ENCODE measurements at regions not wholly inside any gene's neighbourhood (a gene's known extent, or its start where the extent isn't known, plus 50 kb on each side); places are given as distances from the start of the nearest gene placed in this dataset.
A peak's percentile ranks its signal among the peaks of the same experiment; 100 is the strongest.
"Not testable (repeated sequence)": the region's sequence is repeated elsewhere in the genome, so short reads cannot be mapped to it uniquely, and the experiment has no call there.

DNA sequence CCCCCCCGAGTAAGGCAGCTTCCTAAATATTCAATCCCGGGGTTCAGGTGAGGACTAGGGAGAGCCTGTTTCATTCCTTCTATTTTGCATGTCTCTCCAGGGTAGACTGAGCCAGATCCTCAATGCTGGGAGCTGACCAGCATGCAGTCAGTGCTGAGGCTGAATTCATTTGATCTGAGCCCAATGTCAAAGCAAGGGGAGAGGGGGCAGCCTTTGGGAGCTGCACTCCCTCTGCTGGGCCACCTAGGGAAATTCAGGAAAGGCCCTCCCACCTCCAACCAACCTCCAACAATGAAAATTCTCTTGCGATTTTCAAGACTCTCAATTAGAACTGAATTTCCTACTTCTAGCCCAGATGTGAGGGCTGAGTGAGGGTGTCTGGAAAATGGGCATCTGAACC is 371.2 kb downstream of the NPHP4 start:
- DNase-seq: peak; percentile 9

DNA sequence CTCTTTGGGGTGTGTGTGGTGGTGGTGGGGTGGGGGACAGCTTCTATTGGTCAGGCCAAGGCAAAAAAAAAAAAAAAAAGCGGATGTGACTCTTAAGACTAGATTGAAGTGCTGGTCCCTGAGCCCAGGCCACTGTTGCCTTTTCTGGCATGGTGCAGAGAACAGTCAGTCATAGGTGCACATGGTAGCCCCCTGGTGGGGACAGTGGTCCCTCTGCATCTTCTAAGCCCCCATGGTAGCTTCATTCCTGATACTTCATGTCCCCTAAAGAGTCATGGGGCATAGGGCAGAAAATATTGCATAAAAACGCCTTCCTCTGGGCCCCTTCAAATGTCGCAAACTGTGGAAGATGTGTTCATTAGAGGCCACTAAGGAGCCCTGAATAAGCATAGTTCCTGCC is 371.8 kb downstream of the NPHP4 start:
- no peak for DNase-seq

DNA sequence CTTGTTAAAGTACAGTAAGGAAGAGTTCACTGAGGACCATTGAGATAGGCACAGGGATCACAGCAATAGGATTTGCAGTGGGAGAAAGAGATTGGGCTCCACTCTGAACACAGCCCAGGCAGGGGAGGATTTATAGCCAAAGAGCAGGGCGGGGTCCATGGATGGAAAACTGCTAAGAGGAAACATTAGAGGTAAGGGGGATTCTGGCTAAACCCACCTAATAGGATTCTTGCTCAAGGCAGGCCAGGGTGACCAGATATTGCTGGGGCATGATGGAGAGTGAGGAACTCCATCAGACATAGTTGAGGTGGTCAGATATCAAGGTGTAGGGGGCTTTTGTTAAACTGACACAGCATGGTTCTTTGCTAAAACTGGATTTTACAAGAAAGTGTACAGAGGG is 372.8 kb downstream of the NPHP4 start:
- DNase-seq: no peak

DNA sequence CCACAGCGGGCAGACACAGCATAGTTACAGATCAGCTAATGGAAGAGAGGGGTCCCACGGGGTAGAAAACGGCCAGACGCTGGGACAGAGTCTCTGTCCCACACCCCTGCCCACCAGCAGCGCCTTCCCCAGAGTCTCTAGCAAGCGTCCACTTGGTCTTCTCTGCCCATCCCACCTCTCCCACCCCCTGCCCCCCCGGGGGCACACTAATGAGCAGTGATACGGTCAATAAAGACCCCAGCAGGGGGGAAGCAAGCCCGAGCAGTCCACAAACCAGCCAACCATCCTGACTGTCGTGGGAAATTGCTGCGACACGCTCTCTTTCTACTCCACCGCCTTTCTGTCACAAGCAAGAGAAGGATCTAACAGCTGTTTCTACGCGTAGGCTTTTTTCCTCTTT is 374.7 kb downstream of the NPHP4 start:
- no peak for DNase-seq

DNA sequence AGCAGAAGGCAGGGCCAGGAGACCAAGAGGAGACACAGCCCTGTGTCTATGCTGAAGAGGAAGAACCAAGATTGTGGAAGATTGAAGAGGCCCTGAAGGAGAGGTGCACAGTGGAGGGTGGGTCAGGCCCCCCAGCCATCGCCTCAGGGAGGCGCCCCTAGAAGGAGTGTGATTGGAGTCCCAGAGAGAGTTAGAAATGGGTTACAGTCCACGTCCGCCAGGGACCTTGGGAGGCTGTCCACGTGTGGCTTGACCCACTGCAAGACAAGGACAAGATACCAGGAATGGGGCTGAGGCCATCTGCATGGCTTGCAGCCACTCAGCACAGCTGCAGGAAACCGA is 375.1 kb downstream of the NPHP4 start:
- DNase-seq: no peak

DNA sequence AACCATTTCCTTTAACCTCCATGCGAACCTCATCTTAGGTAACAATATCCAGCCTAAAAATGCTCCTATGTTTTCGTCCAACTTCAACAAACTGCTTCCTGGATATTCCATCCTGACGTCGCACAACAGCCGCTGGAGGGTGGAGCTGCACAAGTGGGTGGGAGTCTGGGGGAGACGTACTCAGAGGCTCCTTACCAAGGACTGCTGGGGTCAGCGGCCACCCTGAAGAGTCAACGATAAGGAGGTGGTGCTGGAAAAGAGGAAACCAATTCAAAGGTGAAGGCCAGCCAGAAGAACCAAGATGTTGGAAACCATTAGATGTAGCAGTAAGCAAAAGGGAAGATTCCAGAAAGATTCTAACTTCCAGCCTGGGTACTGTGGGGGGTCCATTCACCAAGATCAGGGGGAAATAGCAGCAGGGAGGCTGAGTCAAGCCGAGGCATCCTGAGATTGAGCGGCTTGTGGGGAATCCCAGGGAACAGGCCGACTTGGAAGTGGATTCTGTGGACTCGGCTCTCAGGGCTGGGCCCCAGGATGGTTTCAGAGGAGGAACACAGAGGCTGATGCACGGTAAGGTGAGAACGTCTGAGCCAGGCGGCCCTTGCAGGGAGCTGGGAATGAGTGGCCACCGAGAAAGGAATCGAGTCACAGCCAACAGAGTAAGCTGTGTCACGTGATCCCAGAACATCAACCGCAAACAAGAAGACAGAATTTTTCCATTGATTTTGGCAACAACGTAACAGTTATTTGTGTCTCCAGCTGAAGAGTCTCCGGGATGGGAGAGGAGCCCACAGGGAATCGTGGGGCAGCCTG is 375.7 kb downstream of the NPHP4 start:
- DNase-seq: no peak

DNA sequence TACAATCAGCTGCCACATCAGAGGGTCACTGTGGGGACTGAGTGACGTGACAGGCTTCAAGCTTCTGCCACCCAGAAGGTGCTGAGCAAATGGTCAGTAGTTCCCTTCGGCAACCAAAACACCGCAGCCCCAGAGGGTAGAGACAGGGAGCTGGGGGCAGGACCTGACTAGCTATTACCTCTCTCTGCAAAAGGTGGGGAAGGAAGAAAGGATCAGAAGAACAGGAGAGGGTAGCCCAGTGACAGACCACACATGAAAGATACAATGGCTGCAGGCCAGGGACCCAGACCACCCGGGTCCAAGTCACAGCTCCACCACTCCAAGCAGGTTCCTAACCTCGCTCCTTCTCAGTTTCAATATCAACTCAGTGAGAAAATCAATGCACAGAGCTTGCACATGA is 377.1 kb downstream of the NPHP4 start:
- DNase-seq: no peak

DNA sequence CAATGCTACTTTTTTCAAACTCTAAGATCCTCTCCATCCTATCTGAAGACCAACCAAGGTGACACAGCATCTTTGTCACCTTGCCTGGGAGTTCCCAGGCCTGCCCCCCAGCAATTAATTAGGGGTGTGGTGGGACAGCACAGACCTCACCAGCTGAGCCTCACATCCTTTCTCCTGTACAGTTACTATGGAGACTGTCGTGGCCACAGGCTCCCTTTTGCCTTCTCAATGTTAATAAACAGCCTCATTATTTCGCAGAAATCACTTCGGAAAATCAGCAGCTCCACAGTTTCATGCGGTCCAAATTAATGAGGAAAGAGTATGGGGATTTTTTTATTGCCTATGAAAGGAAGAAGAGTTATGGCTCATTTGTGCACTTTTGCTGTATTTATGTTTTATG is 378.3 kb downstream of the NPHP4 start:
- DNase-seq: peak; percentile 12

DNA sequence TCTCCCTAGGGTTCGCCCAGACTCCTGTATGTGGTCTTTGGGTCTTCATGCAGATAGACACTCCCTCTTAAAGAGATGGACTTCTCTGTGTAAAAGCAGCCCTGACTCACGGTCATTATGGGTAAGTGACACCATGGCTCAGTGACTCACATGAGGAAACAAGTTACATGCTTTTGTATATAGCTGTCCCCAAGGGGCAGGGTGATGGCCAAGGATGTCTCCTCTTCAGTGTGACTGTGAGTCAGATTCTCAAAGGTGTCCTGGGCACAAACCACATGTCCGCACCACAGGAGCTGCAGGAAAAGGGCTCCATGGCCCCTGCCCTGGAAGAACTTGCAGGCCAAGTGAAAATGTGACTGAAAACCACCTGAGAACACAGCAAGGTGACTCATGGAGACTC is 380.4 kb downstream of the NPHP4 start:
- no peak for DNase-seq

DNA sequence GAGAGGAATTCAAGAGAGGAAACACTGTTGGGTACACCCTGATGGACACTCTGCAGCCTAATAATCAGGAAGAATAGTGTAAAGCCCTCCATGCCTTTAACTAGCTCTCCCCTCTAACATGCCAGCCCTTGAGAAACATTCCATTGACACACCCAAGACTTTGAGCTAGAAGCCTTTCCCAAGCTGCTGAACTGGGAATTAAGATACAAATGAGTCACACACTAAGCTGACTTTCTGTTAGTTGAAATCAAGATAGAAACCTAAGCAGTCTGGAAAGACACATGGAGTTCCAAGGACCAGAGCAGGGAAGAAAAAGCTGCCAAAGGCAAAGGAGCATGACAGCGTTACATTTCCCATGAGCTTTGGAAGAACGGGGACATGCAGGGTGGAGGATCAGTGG is 380.8 kb downstream of the NPHP4 start:
- no peak for DNase-seq

DNA sequence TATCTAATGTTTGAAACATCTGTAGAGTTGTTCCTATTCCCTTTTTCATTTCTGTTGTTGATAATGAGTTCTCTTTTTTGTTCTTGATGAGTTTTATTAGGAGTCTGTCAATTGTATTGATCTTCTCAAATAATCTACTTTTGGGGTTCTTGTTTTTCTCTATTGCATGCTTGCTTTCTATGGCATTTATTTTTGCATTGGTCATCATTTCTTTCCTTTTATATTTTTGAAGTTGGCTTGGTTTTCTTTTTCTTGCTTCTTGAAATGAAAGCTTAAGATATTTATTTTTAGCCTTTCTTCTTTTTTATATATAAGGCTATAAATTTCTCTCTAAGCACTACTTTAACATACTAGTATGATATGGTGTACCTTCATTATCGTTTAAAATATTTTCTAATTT is 381.8 kb downstream of the NPHP4 start:
- no peak for DNase-seq

DNA sequence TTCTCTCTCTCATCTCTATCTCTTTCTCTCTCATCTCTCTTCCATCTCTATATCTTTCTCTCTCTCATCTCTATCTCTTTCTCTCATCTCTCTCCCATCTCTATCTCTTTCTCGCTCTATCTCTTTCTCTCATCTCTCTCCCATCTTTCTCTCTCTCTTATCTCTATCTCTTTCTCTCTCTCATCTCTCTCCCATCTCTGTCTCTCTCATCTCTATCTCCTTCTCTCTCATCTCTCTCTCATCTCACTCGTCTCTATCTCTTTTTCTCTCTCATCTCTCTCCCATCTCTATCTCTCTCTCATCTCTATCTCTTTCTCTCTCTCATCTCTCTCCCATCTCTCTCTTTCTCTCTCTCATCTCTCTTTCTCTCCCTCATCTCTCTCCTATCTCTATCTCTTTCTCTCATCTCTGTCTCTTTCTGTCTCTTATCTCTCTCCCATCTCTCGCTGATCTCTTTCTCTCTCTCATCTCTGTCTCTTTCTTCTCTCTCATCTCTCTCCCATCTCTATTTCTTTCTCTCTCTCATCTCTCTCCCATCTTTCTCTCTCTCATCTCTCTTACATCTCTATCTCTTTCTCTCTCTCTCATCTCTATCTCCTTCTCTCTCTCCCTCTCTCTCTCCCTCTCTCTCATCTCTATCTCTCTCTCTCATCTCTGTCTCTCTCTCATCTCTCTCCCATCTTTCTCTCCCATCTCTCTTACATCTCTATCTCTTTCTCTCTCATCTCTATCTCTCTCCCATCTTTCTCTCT is 388.7 kb downstream of the NPHP4 start:
- no peak for DNase-seq

DNA sequence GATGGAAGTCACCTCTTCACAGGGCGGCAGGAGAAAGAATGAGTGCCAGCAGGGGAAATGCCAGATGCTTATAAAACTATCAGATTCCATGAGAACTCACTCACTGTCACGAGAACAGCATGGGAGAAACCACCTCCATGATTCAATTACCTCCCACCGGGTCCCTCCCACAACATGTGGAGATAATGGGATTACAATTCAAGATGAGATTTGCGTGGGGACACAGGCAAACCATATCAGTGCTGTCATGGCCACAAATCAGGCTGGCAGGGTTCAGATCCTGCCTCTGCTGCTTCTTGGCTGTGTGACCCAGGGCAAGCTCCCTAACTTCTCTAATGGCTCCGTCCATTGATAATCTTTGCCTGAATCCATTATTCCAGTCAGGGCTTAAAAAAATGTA is 389.5 kb downstream of the NPHP4 start:
- DNase-seq: not testable (repeated sequence)

DNA sequence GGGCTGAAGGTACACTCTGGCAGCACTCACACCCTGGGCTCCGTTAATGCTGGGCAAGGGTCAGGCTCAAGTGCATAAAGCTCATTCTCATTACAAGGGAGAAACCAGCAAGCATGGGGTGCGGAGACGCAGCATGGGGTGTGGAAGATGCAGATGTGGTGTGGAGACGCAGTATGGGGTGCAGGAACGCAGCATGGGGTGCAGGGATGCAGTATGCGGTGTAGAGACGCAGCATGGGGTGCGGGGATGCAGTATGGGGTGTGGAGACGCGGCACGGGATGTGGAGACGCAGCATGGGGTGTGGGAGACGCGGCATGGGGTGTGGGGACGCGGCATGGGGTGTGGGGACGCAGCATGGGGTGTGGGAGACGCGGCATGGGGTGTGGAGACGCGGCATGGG is 390.7 kb downstream of the NPHP4 start:
- DNase-seq: no peak

DNA sequence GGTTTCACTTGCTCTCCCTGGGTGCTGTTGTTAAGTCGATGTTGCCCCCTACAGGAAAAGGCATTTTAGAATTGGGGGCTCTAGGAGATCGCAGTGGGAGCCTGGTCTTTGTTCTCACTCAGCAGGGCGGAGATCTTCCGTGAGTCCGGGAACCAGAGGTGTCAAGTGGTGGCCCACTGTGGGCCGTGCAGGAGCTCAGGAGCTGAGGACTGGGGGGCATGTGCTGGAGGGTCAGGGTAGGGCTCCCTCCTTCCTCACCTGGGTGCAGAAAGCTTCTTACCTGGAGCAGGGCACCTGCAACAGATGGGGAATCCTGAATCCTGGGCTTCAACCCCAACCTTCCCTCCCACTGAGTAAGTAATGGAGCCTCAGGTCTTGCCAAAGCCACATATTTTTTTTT is 392.7 kb downstream of the NPHP4 start:
- DNase-seq: no peak

DNA sequence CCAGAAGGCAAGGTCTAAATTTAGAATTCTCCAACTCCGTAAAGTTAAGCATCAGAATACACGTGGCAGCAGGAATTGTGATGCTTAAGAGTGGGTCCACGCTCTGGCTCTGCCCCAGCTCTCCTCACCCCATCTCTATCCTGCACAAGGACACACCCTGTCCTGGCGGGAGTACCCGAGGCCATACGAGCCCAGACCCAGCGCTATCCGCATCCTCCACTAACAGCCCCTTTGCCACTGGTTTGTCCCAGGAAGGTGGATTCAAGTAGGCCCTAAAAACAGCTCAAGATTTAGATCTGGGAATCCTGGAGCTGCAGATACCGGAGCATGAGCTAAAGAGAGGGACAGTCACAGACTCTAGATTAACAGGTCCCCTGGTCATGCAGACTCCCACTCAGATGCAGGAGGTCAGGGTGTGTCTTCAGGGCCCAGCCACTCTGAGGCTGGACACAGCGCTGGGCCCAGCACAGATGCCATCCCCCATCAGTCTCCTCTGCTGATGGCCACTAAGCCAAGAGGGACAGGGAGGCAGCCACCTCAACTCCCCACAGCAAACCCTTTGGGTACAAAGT is 393.3 kb downstream of the NPHP4 start:
- no peak for DNase-seq

DNA sequence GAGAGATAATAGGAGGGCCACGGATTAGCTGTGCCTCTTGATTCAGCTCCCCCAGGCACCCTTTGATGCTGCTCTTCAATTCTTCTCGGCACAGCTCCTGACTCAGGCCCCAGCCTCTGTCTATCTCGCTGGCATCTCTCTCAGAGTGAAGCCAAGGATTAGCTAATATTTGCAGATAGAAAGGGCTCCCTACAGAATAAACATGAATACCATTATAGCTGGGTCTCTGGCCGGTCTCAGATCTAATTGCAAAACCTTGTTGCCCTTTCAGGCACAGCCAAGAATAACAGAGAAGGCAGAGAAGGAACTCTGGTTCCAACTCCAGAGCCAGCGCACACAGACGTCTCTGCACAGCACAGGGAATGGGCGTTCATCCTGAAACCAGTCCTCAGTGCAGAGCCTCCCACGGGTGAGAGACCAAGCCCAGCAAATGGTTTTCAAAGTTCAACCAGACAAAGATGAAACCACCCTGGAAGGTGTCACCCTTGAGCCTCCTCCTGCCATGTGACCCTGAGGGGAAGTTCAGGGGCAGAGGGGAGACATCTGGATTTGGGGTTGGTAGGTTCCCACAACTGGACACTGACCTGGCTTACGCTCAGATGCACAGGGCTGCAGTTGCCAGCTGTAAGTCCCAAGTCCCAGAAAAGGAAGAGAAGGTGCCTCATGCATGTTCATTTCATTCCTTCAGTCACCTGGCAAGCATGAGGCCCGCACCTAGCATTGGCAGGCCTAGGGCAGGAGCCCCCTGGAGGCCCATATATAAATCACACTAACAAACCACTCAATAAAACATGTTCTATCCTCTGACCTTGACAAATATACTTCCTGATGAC is 394.0 kb downstream of the NPHP4 start:
- no peak for DNase-seq

DNA sequence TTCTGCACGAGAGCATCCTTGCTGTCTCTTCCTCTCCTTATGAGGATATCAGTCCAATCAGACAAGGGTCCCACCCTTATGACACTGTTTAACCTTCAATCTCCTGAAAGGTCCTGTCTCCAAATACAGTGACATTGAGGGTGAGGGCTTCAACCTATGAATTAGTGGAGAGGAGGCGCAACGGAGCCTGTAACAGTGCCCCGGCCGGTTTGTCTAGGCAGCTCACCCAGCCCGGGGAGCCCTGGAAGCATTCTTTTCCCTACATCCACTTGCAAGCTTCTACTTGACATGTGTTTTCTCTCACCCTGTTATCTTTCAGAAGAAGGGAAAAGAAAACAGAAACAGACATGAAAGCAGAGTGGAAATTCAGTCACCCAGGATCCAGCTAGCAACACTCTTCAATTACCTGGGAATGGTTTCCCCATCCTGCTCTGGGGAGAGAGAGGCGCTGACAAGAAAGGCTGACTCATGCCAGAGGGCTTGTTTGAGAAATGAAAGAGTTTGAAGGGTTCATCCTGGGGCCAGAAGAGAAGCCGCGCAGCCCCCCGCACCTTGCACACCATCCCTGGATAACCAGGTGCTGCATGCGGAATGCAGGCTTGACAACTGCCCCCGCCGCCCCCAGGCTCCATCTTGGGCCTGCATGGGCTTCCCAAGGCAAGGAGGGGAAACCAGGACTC is 394.9 kb downstream of the NPHP4 start:
- no peak for DNase-seq

DNA sequence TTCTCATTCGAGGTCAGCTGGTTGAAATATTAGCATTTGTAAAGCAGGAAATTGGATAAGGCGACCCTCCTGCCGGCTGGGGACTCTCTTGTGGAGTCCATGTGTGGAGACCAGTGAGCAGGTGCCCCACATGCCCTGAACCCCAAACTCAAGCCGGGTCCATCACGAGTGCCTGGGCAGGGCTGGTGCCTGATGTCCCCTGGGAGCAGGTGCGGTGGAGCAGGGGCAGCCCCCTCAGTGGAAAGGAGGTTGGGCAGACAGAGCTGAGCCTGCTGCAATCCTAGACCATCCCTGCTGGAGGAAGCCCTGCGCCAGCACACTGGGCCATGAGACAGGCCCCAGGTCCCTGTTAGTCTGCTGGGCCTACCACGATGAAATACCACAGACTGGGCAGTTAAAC is 395.6 kb downstream of the NPHP4 start:
- no peak for DNase-seq

DNA sequence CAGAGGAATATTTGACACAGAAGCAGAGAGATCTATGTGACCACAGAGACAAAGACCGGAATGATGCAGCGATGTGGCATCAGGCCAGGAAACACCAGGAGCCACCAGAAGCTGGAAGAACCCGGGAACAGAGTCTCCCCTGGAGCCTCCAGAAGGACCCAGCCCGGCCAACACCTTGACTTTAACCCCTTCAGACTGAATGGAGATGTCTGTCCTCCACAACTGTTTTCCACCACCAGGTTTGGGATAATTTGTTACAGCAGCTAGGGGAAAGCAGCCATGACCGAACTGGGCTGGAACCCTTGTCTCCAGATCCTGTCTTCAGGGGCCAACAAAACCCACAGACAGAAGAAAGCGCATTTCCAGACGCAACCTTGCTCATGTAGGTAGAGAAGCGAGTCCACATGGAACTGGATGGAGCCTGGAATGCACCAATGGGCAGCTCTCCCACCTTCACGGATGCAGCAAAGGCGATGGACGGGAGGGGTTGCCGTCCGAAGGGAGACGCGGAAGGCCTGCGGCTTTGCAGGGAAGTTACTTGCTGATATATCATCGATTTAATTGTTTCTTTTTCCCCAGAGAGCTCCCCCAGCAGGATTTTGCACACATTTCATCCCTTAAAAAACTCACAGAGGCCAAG is 396.6 kb downstream of the NPHP4 start:
- DNase-seq: no peak

DNA sequence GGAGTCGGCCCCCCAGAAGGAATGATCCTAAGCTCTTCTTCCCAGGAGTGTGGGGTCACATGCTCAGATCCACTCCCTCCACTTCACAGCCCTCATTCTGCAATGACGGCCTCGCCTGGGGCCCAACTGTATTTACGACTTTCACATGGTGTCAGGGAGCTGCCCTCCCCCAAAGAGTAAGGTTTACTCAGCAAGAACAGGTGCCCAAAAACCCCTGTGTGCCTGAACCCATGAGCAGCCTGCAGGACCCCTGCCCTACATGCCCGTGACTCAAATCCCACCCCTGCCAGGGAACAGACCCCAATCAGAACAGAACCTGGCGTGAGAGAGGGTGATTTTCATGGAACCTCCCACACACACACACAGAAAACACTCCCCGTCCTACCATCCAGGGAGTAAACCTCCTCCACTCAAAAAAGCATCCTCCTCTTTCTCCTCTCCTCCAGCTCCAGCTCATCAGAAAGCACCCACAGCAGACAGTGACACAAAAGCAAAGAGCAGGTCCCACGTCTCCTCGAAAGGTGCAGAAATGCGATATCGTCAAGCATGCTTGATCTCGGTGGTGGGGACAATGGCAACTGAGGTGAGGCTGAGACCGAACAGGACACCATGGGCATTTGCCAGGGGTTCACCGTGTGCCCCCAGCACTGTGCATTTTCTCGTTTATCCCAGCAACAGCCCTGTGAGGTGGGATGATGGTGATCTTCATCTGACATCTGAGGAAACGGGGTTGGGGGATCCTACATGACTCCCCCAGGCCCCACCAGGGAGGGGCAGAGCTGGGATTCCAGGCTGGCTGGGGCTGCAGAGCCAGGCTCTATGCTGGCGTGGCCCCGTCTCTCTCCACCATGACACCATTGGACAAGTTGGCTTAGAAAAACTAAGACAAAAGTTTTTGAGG is 397.9 kb downstream of the NPHP4 start:
- no peak for DNase-seq
